ENCODE measurements at regions not wholly inside any gene's neighbourhood (a gene's known extent, or its start where the extent isn't known, plus 50 kb on each side); places are given as distances from the start of the nearest gene placed in this dataset.

DNA sequence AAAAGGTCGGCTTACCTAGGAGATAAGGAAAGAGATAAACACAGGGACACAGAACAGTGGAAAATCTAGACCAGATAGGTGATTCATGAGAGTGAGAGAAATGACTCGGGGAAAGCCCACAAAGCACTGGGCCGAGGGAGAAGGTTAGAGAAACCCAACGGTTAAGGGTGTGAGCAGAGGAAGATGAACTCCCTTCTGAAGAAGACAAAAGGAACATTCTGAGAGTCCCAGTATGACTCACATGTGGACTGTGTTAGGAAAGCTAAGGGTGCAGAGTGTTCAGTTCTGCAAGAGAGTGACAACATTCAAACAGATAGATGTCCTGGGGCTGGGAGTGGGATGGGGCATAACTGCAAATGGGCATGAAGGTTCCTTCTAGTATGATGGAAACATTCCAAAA lies 83.0 kb downstream of the CNTN3 start:
- TF ChIP-seq, protein P1, sequence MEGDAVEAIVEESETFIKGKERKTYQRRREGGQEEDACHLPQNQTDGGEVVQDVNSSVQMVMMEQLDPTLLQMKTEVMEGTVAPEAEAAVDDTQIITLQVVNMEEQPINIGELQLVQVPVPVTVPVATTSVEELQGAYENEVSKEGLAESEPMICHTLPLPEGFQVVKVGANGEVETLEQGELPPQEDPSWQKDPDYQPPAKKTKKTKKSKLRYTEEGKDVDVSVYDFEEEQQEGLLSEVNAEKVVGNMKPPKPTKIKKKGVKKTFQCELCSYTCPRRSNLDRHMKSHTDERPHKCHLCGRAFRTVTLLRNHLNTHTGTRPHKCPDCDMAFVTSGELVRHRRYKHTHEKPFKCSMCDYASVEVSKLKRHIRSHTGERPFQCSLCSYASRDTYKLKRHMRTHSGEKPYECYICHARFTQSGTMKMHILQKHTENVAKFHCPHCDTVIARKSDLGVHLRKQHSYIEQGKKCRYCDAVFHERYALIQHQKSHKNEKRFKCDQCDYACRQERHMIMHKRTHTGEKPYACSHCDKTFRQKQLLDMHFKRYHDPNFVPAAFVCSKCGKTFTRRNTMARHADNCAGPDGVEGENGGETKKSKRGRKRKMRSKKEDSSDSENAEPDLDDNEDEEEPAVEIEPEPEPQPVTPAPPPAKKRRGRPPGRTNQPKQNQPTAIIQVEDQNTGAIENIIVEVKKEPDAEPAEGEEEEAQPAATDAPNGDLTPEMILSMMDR (IDR thresholded peaks at IDR 0.05; ENCODE audit: low read depth, low read length), result no peak
- H3K4me3 ChIP-seq (ENCODE audit: low read depth, low read length), result no peak overlapping the region

DNA sequence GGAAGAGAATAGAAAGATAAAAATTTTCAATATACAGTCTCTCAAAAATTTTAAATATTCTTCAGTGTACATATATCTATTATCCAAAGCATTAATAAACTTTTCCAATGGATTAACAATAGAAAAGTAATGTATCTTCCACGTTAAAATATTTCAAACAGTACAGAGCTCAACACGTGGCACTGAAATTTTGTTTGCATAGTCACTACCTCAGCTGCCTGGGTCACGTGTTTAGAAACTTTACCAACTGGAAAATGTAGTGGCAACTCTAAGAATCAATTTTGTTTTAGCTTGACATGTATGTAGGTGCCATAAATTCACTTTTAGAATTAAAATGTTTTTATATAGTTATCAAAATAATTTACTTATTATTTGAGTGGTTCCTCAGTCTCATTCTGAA lies 85.3 kb downstream of the CNTN3 start:
- TF ChIP-seq, protein P1 (IDR thresholded peaks at IDR 0.05; ENCODE audit: low read depth, low read length), result no peak
- no peak overlapping the region for H3K4me3 ChIP-seq (ENCODE audit: low read depth, low read length)

DNA sequence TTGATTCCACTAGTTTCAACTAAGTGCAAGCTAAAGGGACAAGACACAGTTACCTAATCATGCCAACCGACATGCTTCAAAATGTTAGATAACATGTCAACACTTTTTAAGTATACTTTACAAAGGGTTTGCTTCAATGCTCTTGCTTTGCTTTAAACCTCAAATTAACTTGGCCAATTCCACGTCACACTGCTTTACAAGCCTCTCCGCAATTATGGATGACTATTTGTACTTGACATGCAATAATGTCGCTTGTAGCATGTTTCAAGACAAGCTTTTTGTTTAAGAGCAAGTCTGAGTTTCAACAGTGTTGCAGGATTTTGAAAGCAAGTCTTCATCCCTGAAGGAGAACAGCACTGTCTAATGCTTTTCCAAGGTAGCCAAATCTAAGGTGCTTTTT lies 86.9 kb downstream of the CNTN3 start:
- no peak overlapping the region for H3K4me3 ChIP-seq (ENCODE audit: low read depth, low read length)
- TF ChIP-seq, protein P1 (IDR thresholded peaks at IDR 0.05; ENCODE audit: low read depth, low read length), result no peak

DNA sequence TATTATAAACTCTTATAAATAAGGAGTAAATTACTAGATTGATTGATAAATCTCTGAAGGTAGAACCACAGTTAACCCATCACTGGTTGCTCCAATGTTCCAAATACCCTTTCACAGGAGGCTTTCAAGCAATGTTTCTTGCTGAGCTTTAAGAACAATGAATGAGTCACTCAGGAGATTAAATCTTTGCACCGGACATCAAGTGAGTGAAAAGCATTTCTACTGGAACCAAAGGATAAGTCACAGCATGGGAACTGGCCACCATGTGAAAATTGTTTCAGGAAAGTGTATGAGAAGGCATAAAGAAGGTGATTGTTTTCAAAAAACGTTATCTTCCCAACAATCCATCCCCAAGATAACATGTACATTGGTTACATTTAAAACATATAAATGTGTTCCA lies 90.6 kb downstream of the CNTN3 start:
- TF ChIP-seq, protein P1 (IDR thresholded peaks at IDR 0.05; ENCODE audit: low read depth, low read length), result no peak
- no peak overlapping the region for H3K4me3 ChIP-seq (ENCODE audit: low read depth, low read length)

DNA sequence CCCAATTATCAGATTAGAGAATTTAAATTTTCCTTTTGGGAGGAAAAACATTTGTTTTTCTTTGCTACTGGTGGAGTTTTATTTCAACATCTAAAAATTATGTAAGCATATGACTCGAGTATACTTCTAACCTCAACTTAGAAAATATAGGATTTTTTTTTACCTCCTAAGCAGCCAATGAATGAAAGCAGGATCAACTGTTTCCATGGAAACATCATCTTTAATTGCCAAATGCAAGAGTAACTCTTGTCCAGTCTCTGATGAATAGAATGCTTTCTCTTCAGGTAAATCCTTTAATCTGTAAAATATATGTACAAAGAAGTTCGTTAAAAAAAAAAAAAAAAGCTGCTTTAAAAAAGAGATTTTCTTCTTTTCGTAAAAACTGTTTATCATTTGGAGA lies 93.6 kb downstream of the CNTN3 start:
- TF ChIP-seq, protein P1 (IDR thresholded peaks at IDR 0.05; ENCODE audit: low read depth, low read length), result no peak
- H3K4me3 ChIP-seq (ENCODE audit: low read depth, low read length), result no peak overlapping the region

DNA sequence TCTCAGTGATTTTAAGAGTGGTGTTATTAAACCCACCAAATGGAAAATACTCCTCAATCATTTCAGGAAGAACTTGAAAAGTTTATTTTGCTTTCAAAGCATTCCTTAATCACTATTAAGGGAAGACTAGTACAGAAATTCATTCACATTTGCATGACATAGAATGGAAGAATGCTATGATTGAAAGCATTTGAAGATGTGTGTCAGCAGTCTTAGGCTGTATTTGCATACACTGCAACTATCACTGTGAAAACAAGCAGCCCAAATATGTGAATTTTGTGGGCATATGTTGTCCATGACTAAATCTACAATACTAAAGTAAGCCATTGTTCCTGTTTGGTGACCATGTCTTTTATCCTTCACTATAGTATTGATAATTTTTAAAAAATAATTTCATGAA lies 95.8 kb downstream of the CNTN3 start:
- no peak overlapping the region for H3K4me3 ChIP-seq (ENCODE audit: low read depth, low read length)
- TF ChIP-seq, protein P1 (IDR thresholded peaks at IDR 0.05; ENCODE audit: low read depth, low read length), result no peak

DNA sequence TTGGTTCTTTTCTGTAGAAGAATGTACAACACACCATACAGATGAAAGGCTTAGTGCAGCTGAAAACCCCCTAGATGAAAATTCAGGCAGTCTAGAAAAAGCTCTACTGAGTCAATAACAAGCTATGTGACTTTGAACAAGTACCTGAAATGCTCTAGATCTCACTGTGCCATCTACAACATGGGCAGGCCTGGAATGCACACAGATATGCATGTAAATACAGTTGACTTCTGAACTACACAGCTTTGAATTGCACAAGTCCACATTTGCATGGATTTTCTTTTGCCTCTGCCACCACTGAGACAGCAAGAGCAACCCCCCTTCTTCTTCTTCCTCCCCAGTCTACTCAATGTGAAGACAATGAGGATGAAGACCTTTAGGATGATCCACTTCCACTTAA lies 98.4 kb downstream of the CNTN3 start:
- TF ChIP-seq, protein P1 (IDR thresholded peaks at IDR 0.05; ENCODE audit: low read depth, low read length), result no peak

More for the DNA sequence above, 98.4 kb downstream of the CNTN3 start:
- H3K4me3 ChIP-seq (ENCODE audit: low read depth, low read length), result no peak overlapping the region

Measured in WI38 (cell line).